DND-41 (cell line): ENCODE measurements at regions not wholly inside any gene's neighbourhood (a gene's known extent, or its start where the extent isn't known, plus 50 kb on each side); places are given as distances from the start of the nearest gene placed in this dataset.
"Not testable (repeated sequence)": the region's sequence is repeated elsewhere in the genome, so short reads cannot be mapped to it uniquely, and the experiment has no call there.

Experiments
- ATAC-seq: fragments of 200-7000 bp; cut with Tn5 transposase; 3 replicates; pipeline ENCODE4 v1.9.1; 2021; ENCODE audit warnings: low read depth; ENCODE audit not compliant: insufficient read depth
- DNase-seq: peaks from one replicate; pipeline ENCODE4 v3.0.0-alpha.2; 2020
- H2AFZ ChIP-seq: 2 replicates; pipeline ENCODE4 v1.6.0; 2012; ENCODE audit warnings: low read depth, low read length
- H3K27ac ChIP-seq: 2 replicates; pipeline ENCODE4 v1.5.1; 2012; ENCODE audit warnings: low read length, inconsistent platforms
- H3K27me3 ChIP-seq: fragments of 200-600 bp; sonication (generic); 2 replicates; pipeline ENCODE4 v1.6.0; 2012; ENCODE audit warnings: low read length, mild to moderate bottlenecking, inconsistent platforms; ENCODE audit not compliant: insufficient read depth, poor library complexity
- H3K36me3 ChIP-seq: 2 replicates; pipeline ENCODE4 v1.5.1; 2012; ENCODE audit warnings: low read length, inconsistent platforms; ENCODE audit not compliant: insufficient read depth
- H3K4me1 ChIP-seq: 2 replicates; pipeline ENCODE4 v1.5.1; 2012; ENCODE audit warnings: mild to moderate bottlenecking, low read length; ENCODE audit not compliant: insufficient read depth
- H3K4me2 ChIP-seq: 2 replicates; pipeline ENCODE4 v1.6.0; 2012; ENCODE audit warnings: mild to moderate bottlenecking, moderate library complexity, low read length, inconsistent platforms; ENCODE audit not compliant: insufficient read depth
- H3K4me3 ChIP-seq, 2 experiments: fragments of 200-600 bp in 1 of 2; shearing (Covaris generic) in 1 of 2; 2 replicates each; pipeline ENCODE4 v1.5.1; 2012 to 2016; ENCODE audit warnings: inconsistent platforms in 2 of 2, low read length in 2 of 2, mild to moderate bottlenecking in 2 of 2, low read depth in 1 of 2, moderate library complexity in 1 of 2
- H3K79me2 ChIP-seq: 2 replicates; pipeline ENCODE4 v1.6.0; 2012; ENCODE audit warnings: low read length, inconsistent platforms; ENCODE audit not compliant: insufficient read depth
- H3K9ac ChIP-seq: 2 replicates; pipeline ENCODE4 v1.6.0; 2012; ENCODE audit warnings: low read depth, mild to moderate bottlenecking, inconsistent platforms, low read length, moderate library complexity
- H3K9me3 ChIP-seq: 2 replicates; pipeline ENCODE4 v1.5.1; 2012; ENCODE audit warnings: low read length, moderate library complexity, mild to moderate bottlenecking, inconsistent platforms; ENCODE audit not compliant: insufficient read depth, severe bottlenecking
- H4K20me1 ChIP-seq: 2 replicates; pipeline ENCODE4 v1.6.0; 2012; ENCODE audit warnings: low read length; ENCODE audit not compliant: insufficient read depth
- EZH2 ChIP-seq: IDR thresholded peaks from 3 replicates; pipeline ENCODE4 v1.6.1; 2012; ENCODE audit warnings: borderline replicate concordance, low read depth, mild to moderate bottlenecking, moderate library complexity, low read length, inconsistent platforms; ENCODE audit not compliant: severe bottlenecking
- TF ChIP-seq, protein P1 (sequence below): IDR thresholded peaks from 2 replicates; pipeline ENCODE4 v1.5.1; 2012; ENCODE audit warnings: borderline replicate concordance, low read length, moderate library complexity, mild to moderate bottlenecking; ENCODE audit not compliant: poor library complexity, severe bottlenecking; ENCODE audit errors: extremely low read depth

GRCh38 chr13:79190932-79191331 is 215.1 kb downstream of the RBM26 start:
- Histone ChIP-seq H3K4me1 (peaks cover 8% of the 10 kb centered on the region), H3K36me3 (no peaks in the 10 kb centered on the region), H3K27ac (no peak overlapping the region), H4K20me1 (no peaks in the 10 kb centered on the region), H3K9ac (no peak overlapping the region), H3K79me2 (no peaks in the 10 kb centered on the region), H3K4me3 (no peak overlapping the region), H3K27me3 (no peaks in the 10 kb centered on the region), H2AFZ (no peak overlapping the region), H3K4me2 (no peak overlapping the region), H3K9me3 (no peaks in the 10 kb centered on the region)
- TF ChIP-seq EZH2: no peak
- TF ChIP-seq, protein P1, sequence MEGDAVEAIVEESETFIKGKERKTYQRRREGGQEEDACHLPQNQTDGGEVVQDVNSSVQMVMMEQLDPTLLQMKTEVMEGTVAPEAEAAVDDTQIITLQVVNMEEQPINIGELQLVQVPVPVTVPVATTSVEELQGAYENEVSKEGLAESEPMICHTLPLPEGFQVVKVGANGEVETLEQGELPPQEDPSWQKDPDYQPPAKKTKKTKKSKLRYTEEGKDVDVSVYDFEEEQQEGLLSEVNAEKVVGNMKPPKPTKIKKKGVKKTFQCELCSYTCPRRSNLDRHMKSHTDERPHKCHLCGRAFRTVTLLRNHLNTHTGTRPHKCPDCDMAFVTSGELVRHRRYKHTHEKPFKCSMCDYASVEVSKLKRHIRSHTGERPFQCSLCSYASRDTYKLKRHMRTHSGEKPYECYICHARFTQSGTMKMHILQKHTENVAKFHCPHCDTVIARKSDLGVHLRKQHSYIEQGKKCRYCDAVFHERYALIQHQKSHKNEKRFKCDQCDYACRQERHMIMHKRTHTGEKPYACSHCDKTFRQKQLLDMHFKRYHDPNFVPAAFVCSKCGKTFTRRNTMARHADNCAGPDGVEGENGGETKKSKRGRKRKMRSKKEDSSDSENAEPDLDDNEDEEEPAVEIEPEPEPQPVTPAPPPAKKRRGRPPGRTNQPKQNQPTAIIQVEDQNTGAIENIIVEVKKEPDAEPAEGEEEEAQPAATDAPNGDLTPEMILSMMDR: no peak
- DNase-seq (no peak), ATAC-seq (no peak)

DNA sequence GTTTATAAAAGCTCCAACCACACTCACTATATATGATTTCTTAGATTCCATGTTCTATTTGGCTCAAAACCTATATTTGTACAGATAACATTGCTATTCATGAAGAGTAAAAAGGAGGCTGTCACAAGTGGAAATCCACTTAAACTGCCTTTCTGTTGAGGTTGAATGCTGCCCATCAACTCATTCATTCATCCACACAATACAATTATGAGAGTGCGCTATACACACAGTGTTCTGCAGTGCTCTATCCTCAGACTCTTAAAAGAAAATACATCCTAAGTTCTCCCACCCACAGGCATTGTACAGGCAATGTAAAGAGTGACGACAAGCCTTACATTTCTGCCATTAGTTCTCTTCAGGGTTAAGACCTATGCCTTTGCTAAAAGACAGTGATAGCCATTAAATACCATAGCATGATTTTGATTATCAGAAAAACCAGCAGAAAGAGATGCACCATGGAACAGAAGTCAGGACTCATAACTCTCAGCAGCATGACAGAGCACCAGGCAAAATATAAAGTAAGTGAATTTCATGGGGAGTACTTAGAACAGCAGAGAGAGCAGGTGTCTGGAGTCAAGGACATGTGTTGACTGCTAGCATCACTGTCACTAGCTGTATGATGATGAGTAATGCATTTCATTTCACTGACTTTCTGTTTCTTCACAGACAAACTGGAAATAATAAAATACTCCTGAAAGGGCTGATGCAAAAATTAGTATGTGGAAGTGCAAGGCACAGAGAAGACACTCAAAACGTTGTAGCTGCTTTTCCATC is 218.0 kb downstream of the RBM26 start:
- no peak for TF ChIP-seq EZH2
- TF ChIP-seq, protein P1: no peak
- Histone ChIP-seq H3K9ac (no peak overlapping the region), H3K27me3 (no peaks in the 10 kb centered on the region), H4K20me1 (no peaks in the 10 kb centered on the region), H3K79me2 (no peaks in the 10 kb centered on the region), H3K36me3 (no peaks in the 10 kb centered on the region), H3K9me3 (no peaks in the 10 kb centered on the region), H3K4me1 (no peaks in the 10 kb centered on the region), H3K4me3 (no peak overlapping the region), H2AFZ (no peak overlapping the region), H3K27ac (no peak overlapping the region), H3K4me2 (no peak overlapping the region)
- ATAC-seq: no peak
- DNase-seq: no peak

GRCh38 chr13:79185580-79185979 is 220.5 kb downstream of the RBM26 start:
- H3K4me1 ChIP-seq: no peaks in the 10 kb centered on the region
- H3K27ac ChIP-seq: no peak overlapping the region
- no peak overlapping the region for H3K4me3 ChIP-seq
- no peaks in the 10 kb centered on the region for H3K9me3 ChIP-seq
- no peak overlapping the region for H3K9ac ChIP-seq
- peaks cover 3% of the 10 kb centered on the region for H3K27me3 ChIP-seq
- no peak overlapping the region for H3K4me2 ChIP-seq
- no peak for ATAC-seq
- TF ChIP-seq EZH2: no peak
- TF ChIP-seq, protein P1: no peak
- no peaks in the 10 kb centered on the region for H3K36me3 ChIP-seq
- no peaks in the 10 kb centered on the region for H3K79me2 ChIP-seq
- no peaks in the 10 kb centered on the region for H4K20me1 ChIP-seq
- no peak for DNase-seq
- no peak overlapping the region for H2AFZ ChIP-seq

DNA sequence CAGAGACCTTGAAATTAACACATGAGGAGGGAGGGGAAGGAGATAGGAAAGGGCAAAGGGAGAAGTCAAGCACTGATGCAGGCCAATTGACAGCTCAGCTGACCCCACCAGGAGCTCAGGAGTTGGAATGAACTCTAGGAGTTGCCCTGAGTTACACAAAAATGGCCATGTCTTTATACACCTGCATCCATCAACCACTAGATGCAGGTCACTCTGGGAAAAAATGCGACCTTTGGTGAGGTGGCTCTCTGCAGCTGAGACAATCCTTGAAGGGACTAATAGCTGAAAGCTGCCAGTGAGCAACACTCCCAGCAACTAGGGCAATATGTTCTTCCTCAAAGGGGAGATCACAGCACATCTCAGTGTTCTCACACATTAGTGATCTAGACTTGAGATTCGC is 222.8 kb downstream of the RBM26 start:
- no peaks in the 10 kb centered on the region for H3K4me1 ChIP-seq
- no peaks in the 10 kb centered on the region for H4K20me1 ChIP-seq
- no peak overlapping the region for H3K9ac ChIP-seq
- no peak overlapping the region for H3K4me3 ChIP-seq
- DNase-seq (no peak), ATAC-seq (no peak)
- H3K4me2 ChIP-seq: no peak overlapping the region
- H3K79me2 ChIP-seq: no peaks in the 10 kb centered on the region
- H3K27me3 ChIP-seq: peaks cover 3% of the 10 kb centered on the region
- no peaks in the 10 kb centered on the region for H3K36me3 ChIP-seq
- no peak for TF ChIP-seq EZH2
- TF ChIP-seq, protein P1: no peak
- H3K27ac ChIP-seq: no peak overlapping the region
- no peak overlapping the region for H2AFZ ChIP-seq
- H3K9me3 ChIP-seq: no peaks in the 10 kb centered on the region

DNA sequence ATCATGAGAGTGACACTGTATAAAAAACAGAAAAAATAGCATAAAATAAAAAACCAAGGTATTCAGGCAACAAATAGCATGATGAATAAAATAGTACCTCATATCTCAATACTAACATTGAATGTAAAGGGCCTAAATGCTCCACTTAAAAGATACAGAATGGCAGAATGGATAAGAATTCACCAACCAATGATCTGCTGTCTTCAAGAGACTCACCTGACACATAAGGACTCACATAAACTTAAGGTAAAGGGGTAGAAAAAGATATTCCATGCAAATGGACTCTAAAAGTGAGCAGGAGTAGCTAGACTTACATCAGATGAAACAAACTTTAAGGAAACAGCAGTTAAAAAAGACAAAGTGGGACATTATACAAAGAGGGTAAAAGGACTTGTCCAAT is 232.4 kb downstream of the RBM26 start:
- not testable (repeated sequence) for H3K4me1 ChIP-seq, H3K79me2 ChIP-seq

More for the DNA sequence above, 232.4 kb downstream of the RBM26 start:
- not testable (repeated sequence) for H3K9me3 ChIP-seq, ATAC-seq, H3K27ac ChIP-seq, H3K27me3 ChIP-seq, H3K4me3 ChIP-seq, H3K4me2 ChIP-seq, DNase-seq, H3K9ac ChIP-seq, H4K20me1 ChIP-seq, H3K36me3 ChIP-seq, H2AFZ ChIP-seq
